ENCODE measurements at regions not wholly inside any gene's neighbourhood (a gene's known extent, or its start where the extent isn't known, plus 50 kb on each side); places are given as distances from the start of the nearest gene placed in this dataset.

- ATAC-seq (no peak), DNase-seq (ENCODE audit: low spot score) (no peak)
- intact Hi-C loops (cut with DNase I), result no loop called here
Observed at GRCh38 chr11:115555336-115556090, 51.3 kb upstream of the CADM1 start.

Measured in sciatic nerve (tissue), 2 donors.